ENCODE measurements at regions not wholly inside any gene's neighbourhood (a gene's known extent, or its start where the extent isn't known, plus 50 kb on each side); places are given as distances from the start of the nearest gene placed in this dataset.

- Histone ChIP-seq H3K4me1 (ENCODE audit: low read depth) (peaks cover 16% of the 10 kb centered on the region), H3K27me3 (no peaks in the 10 kb centered on the region), H3K9me3 (ENCODE audit: low read depth) (no peaks in the 10 kb centered on the region), H3K4me3 (no peak overlapping the region), H3K36me3 (no peaks in the 10 kb centered on the region), H3K27ac (peak overlapping the region; percentile 82)
- peak in 1 of 2 donors; percentile 72 for DNase-seq (ENCODE audit: low read depth in 1 of 2, low spot score in 1 of 2)
- TF ChIP-seq, protein P1, sequence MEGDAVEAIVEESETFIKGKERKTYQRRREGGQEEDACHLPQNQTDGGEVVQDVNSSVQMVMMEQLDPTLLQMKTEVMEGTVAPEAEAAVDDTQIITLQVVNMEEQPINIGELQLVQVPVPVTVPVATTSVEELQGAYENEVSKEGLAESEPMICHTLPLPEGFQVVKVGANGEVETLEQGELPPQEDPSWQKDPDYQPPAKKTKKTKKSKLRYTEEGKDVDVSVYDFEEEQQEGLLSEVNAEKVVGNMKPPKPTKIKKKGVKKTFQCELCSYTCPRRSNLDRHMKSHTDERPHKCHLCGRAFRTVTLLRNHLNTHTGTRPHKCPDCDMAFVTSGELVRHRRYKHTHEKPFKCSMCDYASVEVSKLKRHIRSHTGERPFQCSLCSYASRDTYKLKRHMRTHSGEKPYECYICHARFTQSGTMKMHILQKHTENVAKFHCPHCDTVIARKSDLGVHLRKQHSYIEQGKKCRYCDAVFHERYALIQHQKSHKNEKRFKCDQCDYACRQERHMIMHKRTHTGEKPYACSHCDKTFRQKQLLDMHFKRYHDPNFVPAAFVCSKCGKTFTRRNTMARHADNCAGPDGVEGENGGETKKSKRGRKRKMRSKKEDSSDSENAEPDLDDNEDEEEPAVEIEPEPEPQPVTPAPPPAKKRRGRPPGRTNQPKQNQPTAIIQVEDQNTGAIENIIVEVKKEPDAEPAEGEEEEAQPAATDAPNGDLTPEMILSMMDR (IDR thresholded peaks at IDR 0.05; ENCODE audit: low read depth, low read length): no peak
These were observed 102.4 kb upstream of the CNR1 start for GRCh38 chr6:88268508-88268907.

DNA sequence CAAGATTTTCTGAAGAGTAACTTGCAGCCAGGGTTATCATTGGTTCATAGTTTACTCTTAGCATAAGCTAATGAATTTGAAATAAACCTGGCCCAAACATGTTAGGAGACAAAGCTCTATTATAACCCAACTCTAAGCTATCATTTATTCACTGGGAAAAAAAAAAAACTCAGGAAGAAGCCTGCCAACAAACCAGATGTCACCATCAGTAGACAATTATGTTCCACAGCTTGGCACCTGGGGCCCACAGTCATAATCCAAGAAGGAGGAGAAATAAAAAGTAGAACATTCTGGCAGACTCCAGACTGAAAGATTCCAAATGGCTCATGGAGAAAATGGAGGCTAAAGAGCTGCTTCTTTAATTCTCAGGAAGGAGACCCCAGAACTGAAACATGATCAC, 100.0 kb upstream of the CNR1 start:
- no peak overlapping the region for H3K27ac ChIP-seq
- no peaks in the 10 kb centered on the region for H3K36me3 ChIP-seq
- H3K4me1 ChIP-seq (ENCODE audit: low read depth): peaks cover 16% of the 10 kb centered on the region
- no peak overlapping the region for H3K4me3 ChIP-seq
- DNase-seq (ENCODE audit: low read depth in 1 of 2, low spot score in 1 of 2): no peak
- TF ChIP-seq, protein P1 (IDR thresholded peaks at IDR 0.05; ENCODE audit: low read depth, low read length): no peak
- H3K27me3 ChIP-seq: no peaks in the 10 kb centered on the region
- no peaks in the 10 kb centered on the region for H3K9me3 ChIP-seq (ENCODE audit: low read depth)

DNA sequence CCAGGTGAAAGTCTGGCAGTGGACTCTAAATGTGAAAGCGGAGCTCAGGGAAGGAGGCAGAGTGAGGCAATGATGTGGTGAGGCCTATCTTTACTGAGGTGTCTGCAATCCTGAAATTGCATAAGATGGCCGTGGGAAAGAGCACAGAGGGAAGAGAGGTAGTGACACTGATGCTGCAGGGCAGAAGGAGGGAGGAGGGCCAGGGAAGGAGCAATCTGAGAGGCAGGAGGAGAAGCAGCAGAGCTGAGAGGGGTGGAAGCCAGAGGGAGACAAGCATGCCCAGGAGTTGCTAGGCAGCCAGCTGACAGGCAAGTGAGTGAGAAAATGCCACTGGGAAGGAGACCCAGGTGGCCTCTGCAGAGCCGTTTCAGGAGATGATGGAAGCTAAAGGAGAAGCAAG, 97.4 kb upstream of the CNR1 start:
- Histone ChIP-seq H3K27ac (no peak overlapping the region), H3K27me3 (no peaks in the 10 kb centered on the region), H3K4me1 (ENCODE audit: low read depth) (peaks cover 3% of the 10 kb centered on the region), H3K36me3 (no peaks in the 10 kb centered on the region), H3K4me3 (no peak overlapping the region), H3K9me3 (ENCODE audit: low read depth) (no peaks in the 10 kb centered on the region)
- TF ChIP-seq, protein P1 (IDR thresholded peaks at IDR 0.05; ENCODE audit: low read depth, low read length): no peak
- DNase-seq (ENCODE audit: low read depth in 1 of 2, low spot score in 1 of 2): peak; percentile 12 to 20

DNA sequence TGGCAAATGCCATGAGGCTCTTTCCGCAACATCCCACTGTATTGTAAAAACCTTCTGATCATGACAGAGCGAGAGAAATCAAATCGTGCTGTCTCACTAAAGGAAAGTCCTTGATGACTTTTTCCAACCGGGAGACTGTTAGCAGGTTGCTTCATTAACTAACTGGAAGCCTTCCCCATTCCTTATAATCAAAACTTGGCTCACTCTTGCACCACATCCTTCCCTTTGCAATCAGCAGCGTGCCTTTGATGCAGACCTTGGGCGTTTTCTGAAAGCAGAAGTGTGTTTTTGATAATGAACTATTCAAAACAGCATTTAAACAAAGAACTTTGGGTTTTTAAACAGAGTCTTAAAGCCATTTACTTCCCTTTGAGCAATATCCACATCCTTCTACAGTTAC, 96.2 kb upstream of the CNR1 start:
- H3K4me1 ChIP-seq (ENCODE audit: low read depth): no peaks in the 10 kb centered on the region
- no peaks in the 10 kb centered on the region for H3K27me3 ChIP-seq
- no peak for DNase-seq (ENCODE audit: low read depth in 1 of 2, low spot score in 1 of 2)
- TF ChIP-seq, protein P1 (IDR thresholded peaks at IDR 0.05; ENCODE audit: low read depth, low read length): no peak
- H3K9me3 ChIP-seq (ENCODE audit: low read depth): no peaks in the 10 kb centered on the region
- no peaks in the 10 kb centered on the region for H3K36me3 ChIP-seq
- H3K27ac ChIP-seq: no peak overlapping the region
- no peak overlapping the region for H3K4me3 ChIP-seq

DNA sequence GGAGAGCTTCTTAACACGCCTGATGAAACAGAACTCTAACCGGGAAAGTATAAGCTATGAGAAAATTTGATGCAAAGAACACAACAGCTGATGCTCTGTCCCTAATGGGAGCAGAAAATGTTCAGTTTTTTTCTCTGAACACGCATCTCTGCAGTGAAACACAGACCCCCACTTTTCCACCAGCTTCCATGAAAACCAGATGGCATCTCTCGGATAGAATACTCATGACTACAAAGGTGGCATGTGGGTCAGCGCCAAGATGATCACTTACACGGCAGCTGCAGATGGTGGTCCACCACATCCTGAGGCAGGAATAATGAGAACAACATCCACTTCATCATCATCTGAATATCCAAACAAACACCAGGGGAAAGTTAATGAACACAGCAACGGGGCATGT, 85.2 kb upstream of the CNR1 start:
- Histone ChIP-seq H3K27me3 (no peaks in the 10 kb centered on the region), H3K9me3 (ENCODE audit: low read depth) (no peaks in the 10 kb centered on the region), H3K36me3 (no peaks in the 10 kb centered on the region), H3K4me3 (no peak overlapping the region), H3K27ac (no peak overlapping the region), H3K4me1 (ENCODE audit: low read depth) (no peaks in the 10 kb centered on the region)
- no peak for DNase-seq (ENCODE audit: low read depth in 1 of 2, low spot score in 1 of 2)
- TF ChIP-seq, protein P1 (IDR thresholded peaks at IDR 0.05; ENCODE audit: low read depth, low read length): no peak
